Trophoblast cell (in vitro differentiated cells and primary cell): ENCODE measurements at regions not wholly inside any gene's neighbourhood (a gene's known extent, or its start where the extent isn't known, plus 50 kb on each side); places are given as distances from the start of the nearest gene placed in this dataset.

ENCODE experiments used
- DNase-seq, 2 donors: peaks; one replicate each; pipeline ENCODE4 v3.0.0-alpha.2; 2016
- H2AFZ ChIP-seq: 2 replicates; pipeline ENCODE4 v1.6.1; 2013; ENCODE audit warnings: low read length, moderate library complexity, mild to moderate bottlenecking; ENCODE audit not compliant: insufficient read depth, poor library complexity
- H2AK5ac ChIP-seq: 2 replicates; pipeline ENCODE4 v1.6.1; 2013; ENCODE audit warnings: mild to moderate bottlenecking, low read length
- H2BK120ac ChIP-seq: 2 replicates; pipeline ENCODE4 v1.6.1; 2013; ENCODE audit warnings: low read length, mild to moderate bottlenecking, moderate library complexity; ENCODE audit not compliant: insufficient read depth, poor library complexity
- H2BK12ac ChIP-seq: 2 replicates; pipeline ENCODE4 v1.6.1; 2013; ENCODE audit warnings: mild to moderate bottlenecking, low read length, moderate library complexity
- H2BK5ac ChIP-seq: 2 replicates; pipeline ENCODE4 v1.6.1; 2013; ENCODE audit warnings: low read length, low read depth, moderate library complexity, mild to moderate bottlenecking; ENCODE audit not compliant: poor library complexity
- H3K14ac ChIP-seq: 2 replicates; pipeline ENCODE4 v1.6.1; 2013; ENCODE audit warnings: mild to moderate bottlenecking, low read length
- H3K18ac ChIP-seq: 2 replicates; pipeline ENCODE4 v1.6.1; 2013; ENCODE audit warnings: mild to moderate bottlenecking, low read length
- H3K23ac ChIP-seq: 2 replicates; pipeline ENCODE4 v1.6.1; 2013; ENCODE audit warnings: low read length
- H3K27ac ChIP-seq: 2 replicates; pipeline ENCODE4 v1.5.1; 2013; ENCODE audit warnings: low read depth, mild to moderate bottlenecking, inconsistent platforms, low read length, moderate library complexity
- H3K27me3 ChIP-seq: 2 replicates; pipeline ENCODE4 v1.6.1; 2013; ENCODE audit warnings: inconsistent platforms, mild to moderate bottlenecking, low read length, moderate library complexity; ENCODE audit not compliant: insufficient read depth
- H3K36me3 ChIP-seq, 2 experiments: 1 replicate in 1 of 2; 2 replicates in 1 of 2; pipeline ENCODE4 v1.6.1; 2013; ENCODE audit warnings: low read length in 2 of 2, mild to moderate bottlenecking in 2 of 2, moderate library complexity in 1 of 2; ENCODE audit not compliant: insufficient read depth in 2 of 2, control insufficient read depth in 1 of 2
- H3K4ac ChIP-seq: 2 replicates; pipeline ENCODE4 v1.6.1; 2013; ENCODE audit warnings: low read depth, mild to moderate bottlenecking, low read length, moderate library complexity
- H3K4me1 ChIP-seq, 2 experiments: 1 replicate in 1 of 2; 2 replicates in 1 of 2; pipeline ENCODE4 v1.6.1; 2013; ENCODE audit warnings: low read length in 2 of 2, mild to moderate bottlenecking in 2 of 2, moderate library complexity in 1 of 2; ENCODE audit not compliant: insufficient read depth in 2 of 2, control insufficient read depth in 1 of 2
- H3K4me2 ChIP-seq: 2 replicates; pipeline ENCODE4 v1.6.1; 2013; ENCODE audit warnings: inconsistent platforms, mild to moderate bottlenecking, low read length, moderate library complexity
- H3K4me3 ChIP-seq: 2 replicates; pipeline ENCODE4 v1.5.1; 2013; ENCODE audit warnings: mild to moderate bottlenecking, low read depth, low read length, inconsistent platforms
- H3K79me1 ChIP-seq: one replicate; pipeline ENCODE4 v1.6.1; 2013; ENCODE audit warnings: low read length
- H3K79me2 ChIP-seq: 2 replicates; pipeline ENCODE4 v1.6.1; 2013; ENCODE audit warnings: low read length, mild to moderate bottlenecking; ENCODE audit not compliant: control insufficient read depth, insufficient read depth, poor library complexity
- H3K9ac ChIP-seq: 2 replicates; pipeline ENCODE4 v1.6.1; 2013; ENCODE audit warnings: mild to moderate bottlenecking, low read length
- H3K9me3 ChIP-seq: 2 replicates; pipeline ENCODE4 v1.6.1; 2013; ENCODE audit warnings: low read depth, mild to moderate bottlenecking, control low read depth, inconsistent platforms, low read length; ENCODE audit not compliant: insufficient read depth
- H4K12ac ChIP-seq: 2 replicates; pipeline ENCODE4 v1.6.1; 2013; ENCODE audit warnings: low read depth, mild to moderate bottlenecking, low read length, moderate library complexity
- H4K8ac ChIP-seq: 2 replicates; pipeline ENCODE4 v1.6.1; 2013; ENCODE audit warnings: low read depth, mild to moderate bottlenecking, low read length, moderate library complexity
- H4K91ac ChIP-seq: one replicate; pipeline ENCODE4 v1.6.1; 2013; ENCODE audit warnings: low read depth, mild to moderate bottlenecking, low read length, moderate library complexity
- WGBS: extraction: QIAGEN DNeasy Blood & Tissue Kit; methylation state at CpG from one replicate; pipeline ENCODE4 v1.1.7; 2013; ENCODE audit warnings: missing lambda C conversion rate; ENCODE audit not compliant: insufficient read length, insufficient coverage; ENCODE audit errors: extremely low coverage; 5-methylcytosine and 5-hydroxymethylcytosine counted together

- WGBS = no CpG with 5 or more reads among the region's 14 CpGs
- Histone ChIP-seq H3K14ac (no peak overlapping the region), H3K18ac (no peak overlapping the region)
Measured at GRCh38 chr18:78659057-78659456, 320.6 kb upstream of the SALL3 start.

GRCh38 chr18:78659748-78660147 lies 319.9 kb upstream of the SALL3 start:
- Histone ChIP-seq H3K4ac (no peak overlapping the region), H2AFZ (no peak overlapping the region), H3K4me2 (no peak overlapping the region), H3K9me3 (peaks cover 14% of the 10 kb centered on the region), H3K27me3 (no peaks in the 10 kb centered on the region), H3K18ac (no peak overlapping the region), H3K79me1 (no peaks in the 10 kb centered on the region), H3K23ac (no peak overlapping the region), H3K9ac (no peak overlapping the region), H4K91ac (no peak overlapping the region), H3K27ac (no peak overlapping the region), H2BK12ac (no peak overlapping the region), H3K36me3 (no peaks in the 10 kb centered on the region), H3K14ac (no peak overlapping the region), H3K79me2 (no peaks in the 10 kb centered on the region), H4K12ac (no peak overlapping the region), H3K4me3 (no peak overlapping the region), H2BK120ac (no peak overlapping the region), H2AK5ac (no peak overlapping the region), H2BK5ac (no peak overlapping the region), H3K4me1 (no peaks in the 10 kb centered on the region), H4K8ac (no peak overlapping the region)
- DNase-seq = no peak
- no CpG with 5 or more reads among the region's 16 CpGs for WGBS

More at GRCh38 chr18:78659057-78659456, 320.6 kb upstream of the SALL3 start:
- no peak overlapping the region for H2BK120ac ChIP-seq
- H3K4me1 ChIP-seq = no peaks in the 10 kb centered on the region
- H3K9ac ChIP-seq = no peak overlapping the region
- no peak overlapping the region for H4K91ac ChIP-seq
- no peak overlapping the region for H2BK12ac ChIP-seq
- H3K79me2 ChIP-seq = no peaks in the 10 kb centered on the region
- no peak overlapping the region for H2BK5ac ChIP-seq
- H4K12ac ChIP-seq = no peak overlapping the region
- no peak overlapping the region for H3K4me2 ChIP-seq
- no peak overlapping the region for H2AFZ ChIP-seq
- H4K8ac ChIP-seq = no peak overlapping the region
- no peaks in the 10 kb centered on the region for H3K36me3 ChIP-seq
- DNase-seq = no peak
- H2AK5ac ChIP-seq = no peak overlapping the region
- no peaks in the 10 kb centered on the region for H3K79me1 ChIP-seq
- no peak overlapping the region for H3K27ac ChIP-seq
- H3K9me3 ChIP-seq = peaks cover 14% of the 10 kb centered on the region
- no peak overlapping the region for H3K23ac ChIP-seq
- H3K4ac ChIP-seq = no peak overlapping the region
- H3K4me3 ChIP-seq = no peak overlapping the region
- no peaks in the 10 kb centered on the region for H3K27me3 ChIP-seq

- H4K12ac ChIP-seq = no peak overlapping the region
- no peaks in the 10 kb centered on the region for H3K79me2 ChIP-seq
- WGBS = no CpG with 5 or more reads among the region's 10 CpGs
Measured at GRCh38 chr18:78660311-78660710, 319.3 kb upstream of the SALL3 start.

GRCh38 chr18:78661316-78661715 lies 318.3 kb upstream of the SALL3 start:
- Histone ChIP-seq H3K14ac (no peak overlapping the region), H3K4me1 (no peaks in the 10 kb centered on the region), H4K12ac (no peak overlapping the region), H3K18ac (no peak overlapping the region), H4K91ac (no peak overlapping the region), H2BK12ac (no peak overlapping the region), H2BK120ac (no peak overlapping the region), H4K8ac (no peak overlapping the region), H3K27me3 (no peaks in the 10 kb centered on the region), H2AK5ac (no peak overlapping the region), H3K79me1 (no peaks in the 10 kb centered on the region), H3K36me3 (no peaks in the 10 kb centered on the region), H3K9me3 (peaks cover 7% of the 10 kb centered on the region), H3K9ac (no peak overlapping the region), H2BK5ac (no peak overlapping the region), H2AFZ (no peak overlapping the region), H3K27ac (no peak overlapping the region), H3K4ac (no peak overlapping the region), H3K23ac (no peak overlapping the region), H3K4me3 (no peak overlapping the region), H3K79me2 (no peaks in the 10 kb centered on the region), H3K4me2 (no peak overlapping the region)
- no peak for DNase-seq
- no CpG with 5 or more reads among the region's 9 CpGs for WGBS

More at GRCh38 chr18:78660311-78660710, 319.3 kb upstream of the SALL3 start:
- H2AK5ac ChIP-seq = no peak overlapping the region
- no peaks in the 10 kb centered on the region for H3K36me3 ChIP-seq
- H3K9me3 ChIP-seq = peaks cover 12% of the 10 kb centered on the region
- H3K18ac ChIP-seq = no peak overlapping the region
- no peak overlapping the region for H4K8ac ChIP-seq
- no peak overlapping the region for H2AFZ ChIP-seq
- no peaks in the 10 kb centered on the region for H3K79me1 ChIP-seq
- no peak overlapping the region for H3K27ac ChIP-seq
- no peaks in the 10 kb centered on the region for H3K4me1 ChIP-seq
- H3K23ac ChIP-seq = no peak overlapping the region
- H3K27me3 ChIP-seq = no peaks in the 10 kb centered on the region
- no peak overlapping the region for H2BK12ac ChIP-seq
- H2BK120ac ChIP-seq = no peak overlapping the region
- H3K4me2 ChIP-seq = no peak overlapping the region
- DNase-seq = no peak
- H3K4ac ChIP-seq = no peak overlapping the region
- no peak overlapping the region for H3K14ac ChIP-seq
- no peak overlapping the region for H3K9ac ChIP-seq
- no peak overlapping the region for H4K91ac ChIP-seq
- H3K4me3 ChIP-seq = no peak overlapping the region
- no peak overlapping the region for H2BK5ac ChIP-seq
